ENCODE measurements at regions not wholly inside any gene's neighbourhood (a gene's known extent, or its start where the extent isn't known, plus 50 kb on each side); places are given as distances from the start of the nearest gene placed in this dataset.

DNA sequence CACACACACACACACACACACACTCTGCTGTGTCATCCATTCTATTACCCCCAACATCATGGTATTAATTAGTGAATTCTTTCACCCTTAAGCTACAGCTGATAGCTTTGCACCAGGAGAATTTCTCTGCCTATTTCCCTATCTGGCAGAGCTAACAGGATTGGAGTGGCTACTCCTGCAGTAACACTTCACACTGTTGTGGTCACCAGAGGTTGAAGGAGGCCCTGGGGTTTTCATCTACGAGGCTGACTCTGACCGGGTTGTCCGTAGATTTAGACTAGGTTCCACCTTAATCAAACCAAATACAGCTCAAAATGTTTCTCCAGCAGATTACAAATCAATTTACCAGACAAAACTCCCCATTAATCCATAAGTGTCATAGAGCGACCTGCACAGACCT is 69.2 kb upstream of the RIPOR2 start:
- H3K4ac ChIP-seq (ENCODE audit: low read length): no peak overlapping the region
- no peak overlapping the region for H2BK120ac ChIP-seq (ENCODE audit: low read depth, low read length)
- H2BK12ac ChIP-seq (ENCODE audit: low read length): no peak overlapping the region
- WGBS, 2 donors (ENCODE audit: extremely low coverage in 2 of 2, insufficient read length in 2 of 2, insufficient replicate concordance in 1 of 2): no CpG with 5 or more reads among the region's 4 CpGs
- no peaks in the 10 kb centered on the region for H3K36me3 ChIP-seq (replicated peaks in 1 of 2; ENCODE audit: control insufficient read depth in 2 of 2, insufficient read depth in 2 of 2, low read length in 2 of 2)
- no peak overlapping the region for H4K8ac ChIP-seq (ENCODE audit: low read depth, low read length)
- no peak overlapping the region for H3K9ac ChIP-seq (ENCODE audit: low read depth, low read length, poor library complexity)
- no peaks in the 10 kb centered on the region for H3K9me3 ChIP-seq (replicated peaks in 1 of 2; ENCODE audit: control insufficient read depth in 2 of 2, insufficient read depth in 1 of 2, low read depth in 1 of 2, low read length in 2 of 2)
- H2AFZ ChIP-seq (ENCODE audit: low read length): no peak overlapping the region
- H3K14ac ChIP-seq (ENCODE audit: low read length): no peak overlapping the region
- H2AK5ac ChIP-seq (ENCODE audit: low read depth, low read length): no peak overlapping the region
- no peak overlapping the region for H3K4me3 ChIP-seq (ENCODE audit: low read length in 2 of 2)
- DNase-seq (ENCODE audit: low spot score): no peak
- no peaks in the 10 kb centered on the region for H3K27me3 ChIP-seq (ENCODE audit: control insufficient read depth in 3 of 3, insufficient read depth in 3 of 3, low read depth in 1 of 3, low read length in 3 of 3)
- H3K4me1 ChIP-seq (ENCODE audit: control insufficient read depth in 2 of 2, insufficient read depth in 1 of 2, low read depth in 1 of 2, low read length in 2 of 2): peaks cover 6 to 11% of the 10 kb centered on the region in 2 donors
- H3K23ac ChIP-seq (ENCODE audit: low read depth, low read length, poor library complexity): no peak overlapping the region
- no peak overlapping the region for H2BK15ac ChIP-seq (ENCODE audit: low read length)
- no peak overlapping the region for H2BK5ac ChIP-seq (ENCODE audit: low read length)
- H3K79me1 ChIP-seq (ENCODE audit: low read depth, low read length): no peaks in the 10 kb centered on the region
- no peak overlapping the region for H3K18ac ChIP-seq (ENCODE audit: low read length)
- H3K27ac ChIP-seq (replicated peaks; ENCODE audit: low read length): no peak overlapping the region
- no peak overlapping the region for H4K91ac ChIP-seq (ENCODE audit: low read depth, low read length, poor library complexity)
- H3K4me2 ChIP-seq (ENCODE audit: insufficient read depth, low read length, poor library complexity, severe bottlenecking): no peak overlapping the region

DNA sequence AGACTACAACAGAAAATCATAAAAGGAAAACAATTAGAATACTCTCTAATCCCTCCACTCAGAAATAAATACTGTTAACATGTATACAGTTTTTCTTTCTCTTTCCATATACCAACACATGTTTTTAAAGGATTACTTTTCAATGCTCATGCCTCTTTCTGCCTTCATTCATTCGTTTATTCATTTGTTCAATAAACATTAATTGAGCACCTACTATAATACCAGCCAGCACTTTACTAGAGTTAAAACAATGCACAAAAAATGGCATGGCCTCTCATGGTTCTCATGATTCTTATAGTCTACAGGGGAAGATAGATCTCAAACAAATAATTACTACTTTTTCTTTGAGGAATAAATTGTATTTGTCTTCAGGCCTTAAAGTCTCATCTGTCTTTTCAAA is 70.3 kb upstream of the RIPOR2 start:
- Histone ChIP-seq H2BK15ac (ENCODE audit: low read length) (no peak overlapping the region), H3K18ac (ENCODE audit: low read length) (no peak overlapping the region), H3K9ac (ENCODE audit: low read depth, low read length, poor library complexity) (no peak overlapping the region), H3K27me3 (ENCODE audit: control insufficient read depth in 3 of 3, insufficient read depth in 3 of 3, low read depth in 1 of 3, low read length in 3 of 3) (no peaks in the 10 kb centered on the region), H2AK5ac (ENCODE audit: low read depth, low read length) (no peak overlapping the region), H3K4me2 (ENCODE audit: insufficient read depth, low read length, poor library complexity, severe bottlenecking) (no peak overlapping the region), H2AFZ (ENCODE audit: low read length) (no peak overlapping the region), H4K91ac (ENCODE audit: low read depth, low read length, poor library complexity) (no peak overlapping the region), H3K14ac (ENCODE audit: low read length) (no peak overlapping the region), H2BK5ac (ENCODE audit: low read length) (no peak overlapping the region), H3K27ac (replicated peaks; ENCODE audit: low read length) (no peak overlapping the region), H2BK120ac (ENCODE audit: low read depth, low read length) (no peak overlapping the region), H3K4me3 (ENCODE audit: low read length in 2 of 2) (no peak overlapping the region), H3K4me1 (ENCODE audit: control insufficient read depth in 2 of 2, insufficient read depth in 1 of 2, low read depth in 1 of 2, low read length in 2 of 2) (peaks cover 6 to 11% of the 10 kb centered on the region in 2 donors), H3K4ac (ENCODE audit: low read length) (no peak overlapping the region), H3K79me1 (ENCODE audit: low read depth, low read length) (no peaks in the 10 kb centered on the region), H4K8ac (ENCODE audit: low read depth, low read length) (no peak overlapping the region), H3K36me3 (replicated peaks in 1 of 2; ENCODE audit: control insufficient read depth in 2 of 2, insufficient read depth in 2 of 2, low read length in 2 of 2) (no peaks in the 10 kb centered on the region), H3K9me3 (replicated peaks in 1 of 2; ENCODE audit: control insufficient read depth in 2 of 2, insufficient read depth in 1 of 2, low read depth in 1 of 2, low read length in 2 of 2) (no peaks in the 10 kb centered on the region), H2BK12ac (ENCODE audit: low read length) (no peak overlapping the region), H3K23ac (ENCODE audit: low read depth, low read length, poor library complexity) (no peak overlapping the region)
- no CpG with 5 or more reads among the region's 1 CpG for WGBS, 2 donors (ENCODE audit: extremely low coverage in 2 of 2, insufficient read length in 2 of 2, insufficient replicate concordance in 1 of 2)
- DNase-seq (ENCODE audit: low spot score): no peak

DNA sequence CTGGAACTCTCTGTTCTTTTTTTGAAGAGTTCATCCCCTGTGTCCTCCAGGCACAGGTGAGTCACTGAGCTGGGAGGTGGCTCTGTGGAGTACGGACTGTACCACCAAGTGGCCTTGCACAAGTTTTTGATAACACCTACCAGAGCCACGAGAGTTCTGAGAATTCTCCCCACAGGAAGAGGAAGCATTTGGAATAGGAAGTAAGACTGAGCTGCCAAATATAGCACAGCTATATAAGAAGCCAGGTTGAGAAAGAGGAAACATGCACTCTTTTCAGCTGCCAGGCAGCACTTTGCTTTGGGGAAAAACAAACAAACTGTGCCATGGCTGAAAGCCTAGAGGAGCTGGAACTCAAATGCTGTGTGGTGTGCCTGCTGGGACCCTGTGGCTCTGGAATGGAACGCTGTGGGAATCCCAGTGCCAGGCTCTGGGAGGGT is 70.8 kb upstream of the RIPOR2 start:
- no peak overlapping the region for H3K4me2 ChIP-seq (ENCODE audit: insufficient read depth, low read length, poor library complexity, severe bottlenecking)
- no peak overlapping the region for H3K18ac ChIP-seq (ENCODE audit: low read length)
- no peak overlapping the region for H3K27ac ChIP-seq (replicated peaks; ENCODE audit: low read length)
- H3K9me3 ChIP-seq (replicated peaks in 1 of 2; ENCODE audit: control insufficient read depth in 2 of 2, insufficient read depth in 1 of 2, low read depth in 1 of 2, low read length in 2 of 2): no peaks in the 10 kb centered on the region
- H4K8ac ChIP-seq (ENCODE audit: low read depth, low read length): no peak overlapping the region
- no CpG with 5 or more reads among the region's 3 CpGs for WGBS, 2 donors (ENCODE audit: extremely low coverage in 2 of 2, insufficient read length in 2 of 2, insufficient replicate concordance in 1 of 2)
- H2BK5ac ChIP-seq (ENCODE audit: low read length): no peak overlapping the region
- H3K36me3 ChIP-seq (replicated peaks in 1 of 2; ENCODE audit: control insufficient read depth in 2 of 2, insufficient read depth in 2 of 2, low read length in 2 of 2): no peaks in the 10 kb centered on the region
- H3K4ac ChIP-seq (ENCODE audit: low read length): no peak overlapping the region
- no peaks in the 10 kb centered on the region for H3K79me1 ChIP-seq (ENCODE audit: low read depth, low read length)
- no peaks in the 10 kb centered on the region for H3K27me3 ChIP-seq (ENCODE audit: control insufficient read depth in 3 of 3, insufficient read depth in 3 of 3, low read depth in 1 of 3, low read length in 3 of 3)
- H2AFZ ChIP-seq (ENCODE audit: low read length): no peak overlapping the region
- no peak overlapping the region for H3K4me3 ChIP-seq (ENCODE audit: low read length in 2 of 2)
- H3K23ac ChIP-seq (ENCODE audit: low read depth, low read length, poor library complexity): no peak overlapping the region
- no peak for DNase-seq (ENCODE audit: low spot score)
- no peak overlapping the region for H4K91ac ChIP-seq (ENCODE audit: low read depth, low read length, poor library complexity)
- no peak overlapping the region for H2AK5ac ChIP-seq (ENCODE audit: low read depth, low read length)
- no peak overlapping the region for H3K14ac ChIP-seq (ENCODE audit: low read length)
- no peak overlapping the region for H2BK12ac ChIP-seq (ENCODE audit: low read length)
- H2BK120ac ChIP-seq (ENCODE audit: low read depth, low read length): no peak overlapping the region
- H3K4me1 ChIP-seq (ENCODE audit: control insufficient read depth in 2 of 2, insufficient read depth in 1 of 2, low read depth in 1 of 2, low read length in 2 of 2): peaks cover 6 to 11% of the 10 kb centered on the region in 2 donors
- H2BK15ac ChIP-seq (ENCODE audit: low read length): no peak overlapping the region
- no peak overlapping the region for H3K9ac ChIP-seq (ENCODE audit: low read depth, low read length, poor library complexity)

DNA sequence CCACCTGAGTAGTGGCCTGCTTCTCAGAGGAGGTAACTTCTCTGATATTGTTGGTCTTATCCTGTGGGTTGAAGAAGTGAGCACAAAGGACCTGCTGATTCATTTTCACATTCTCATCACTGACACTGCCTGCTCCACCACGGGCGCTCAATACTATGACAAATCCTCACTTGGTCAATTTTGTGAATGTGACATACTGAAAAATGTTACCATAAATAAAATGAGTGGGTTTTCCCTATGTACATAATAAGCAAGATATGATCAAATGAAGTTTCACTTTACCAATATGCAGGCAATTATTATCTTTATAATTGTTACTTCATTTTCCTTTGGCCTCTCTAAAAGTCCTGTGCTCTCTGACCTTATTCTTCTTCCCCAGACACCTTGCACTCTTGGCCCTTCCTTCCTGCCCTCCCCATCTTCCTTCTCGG is 71.5 kb upstream of the RIPOR2 start:
- Histone ChIP-seq H2AFZ (ENCODE audit: low read length) (no peak overlapping the region), H3K9me3 (replicated peaks in 1 of 2; ENCODE audit: control insufficient read depth in 2 of 2, insufficient read depth in 1 of 2, low read depth in 1 of 2, low read length in 2 of 2) (no peaks in the 10 kb centered on the region), H2BK120ac (ENCODE audit: low read depth, low read length) (no peak overlapping the region), H2AK5ac (ENCODE audit: low read depth, low read length) (no peak overlapping the region), H3K23ac (ENCODE audit: low read depth, low read length, poor library complexity) (no peak overlapping the region), H3K4me2 (ENCODE audit: insufficient read depth, low read length, poor library complexity, severe bottlenecking) (no peak overlapping the region), H3K14ac (ENCODE audit: low read length) (no peak overlapping the region), H3K9ac (ENCODE audit: low read depth, low read length, poor library complexity) (no peak overlapping the region), H3K27ac (replicated peaks; ENCODE audit: low read length) (no peak overlapping the region), H3K18ac (ENCODE audit: low read length) (no peak overlapping the region), H3K4me1 (ENCODE audit: control insufficient read depth in 2 of 2, insufficient read depth in 1 of 2, low read depth in 1 of 2, low read length in 2 of 2) (peaks cover 6 to 11% of the 10 kb centered on the region in 2 donors), H3K36me3 (replicated peaks in 1 of 2; ENCODE audit: control insufficient read depth in 2 of 2, insufficient read depth in 2 of 2, low read length in 2 of 2) (no peaks in the 10 kb centered on the region), H2BK5ac (ENCODE audit: low read length) (no peak overlapping the region), H3K4me3 (ENCODE audit: low read length in 2 of 2) (no peak overlapping the region), H2BK12ac (ENCODE audit: low read length) (no peak overlapping the region), H3K79me1 (ENCODE audit: low read depth, low read length) (no peaks in the 10 kb centered on the region), H2BK15ac (ENCODE audit: low read length) (no peak overlapping the region), H3K27me3 (ENCODE audit: control insufficient read depth in 3 of 3, insufficient read depth in 3 of 3, low read depth in 1 of 3, low read length in 3 of 3) (no peaks in the 10 kb centered on the region), H3K4ac (ENCODE audit: low read length) (no peak overlapping the region), H4K8ac (ENCODE audit: low read depth, low read length) (no peak overlapping the region), H4K91ac (ENCODE audit: low read depth, low read length, poor library complexity) (no peak overlapping the region)
- WGBS, 2 donors (ENCODE audit: extremely low coverage in 2 of 2, insufficient read length in 2 of 2, insufficient replicate concordance in 1 of 2): no CpG with 5 or more reads among the region's 3 CpGs
- no peak for DNase-seq (ENCODE audit: low spot score)
